ENCODE measurements at regions not wholly inside any gene's neighbourhood (a gene's known extent, or its start where the extent isn't known, plus 50 kb on each side); places are given as distances from the start of the nearest gene placed in this dataset.

- TF ChIP-seq YY1 (IDR thresholded peaks at IDR 0.05; ENCODE audit: low read depth) (no peak), EGR1 (IDR thresholded peaks at IDR 0.05) (no peak), TCF12 (IDR thresholded peaks at IDR 0.05; ENCODE audit: low read depth) (no peak), EP300 (IDR thresholded peaks at IDR 0.05; ENCODE audit: borderline replicate concordance) (no peak), NFIC (IDR thresholded peaks at IDR 0.05) (no peak), TEAD4 (IDR thresholded peaks at IDR 0.05) (no peak), USF1 (IDR thresholded peaks at IDR 0.05) (no peak), CEBPB (IDR thresholded peaks at IDR 0.05) (no peak), CREB1 (IDR thresholded peaks at IDR 0.05; ENCODE audit: low read depth) (no peak), REST (IDR thresholded peaks at IDR 0.05; ENCODE audit: low read depth) (no peak), ZBTB7A (IDR thresholded peaks at IDR 0.05; ENCODE audit: low read depth) (no peak), RAD21 (IDR thresholded peaks at IDR 0.05; ENCODE audit: low read depth) (no peak), TAF1 (IDR thresholded peaks at IDR 0.05; ENCODE audit: low read depth) (no peak), FOXM1 (IDR thresholded peaks at IDR 0.05; ENCODE audit: borderline replicate concordance, low read depth) (no peak)
Measured at GRCh38 chr7:24464861-24465260, 108.4 kb upstream of the PALS2 start.

GRCh38 chr7:24466168-24466768 lies 107.0 kb upstream of the PALS2 start:
- TF ChIP-seq USF1 (IDR thresholded peaks at IDR 0.05): no peak

GRCh38 chr7:24469118-24469517 lies 104.1 kb upstream of the PALS2 start:
- TF ChIP-seq REST (IDR thresholded peaks at IDR 0.05; ENCODE audit: low read depth) (no peak), EGR1 (IDR thresholded peaks at IDR 0.05) (no peak), USF1 (IDR thresholded peaks at IDR 0.05) (no peak), MAX (IDR thresholded peaks at IDR 0.05) (no peak), ZBTB7A (IDR thresholded peaks at IDR 0.05; ENCODE audit: low read depth) (no peak), YY1 (IDR thresholded peaks at IDR 0.05; ENCODE audit: low read depth) (no peak), RAD21 (IDR thresholded peaks at IDR 0.05; ENCODE audit: low read depth) (no peak), TCF12 (IDR thresholded peaks at IDR 0.05; ENCODE audit: low read depth) (no peak), TEAD4 (IDR thresholded peaks at IDR 0.05) (no peak), CEBPB (IDR thresholded peaks at IDR 0.05) (no peak), NFIC (IDR thresholded peaks at IDR 0.05) (no peak), FOXM1 (IDR thresholded peaks at IDR 0.05; ENCODE audit: borderline replicate concordance, low read depth) (no peak), CREB1 (IDR thresholded peaks at IDR 0.05; ENCODE audit: low read depth) (no peak)

GRCh38 chr7:24472093-24472492 lies 101.2 kb upstream of the PALS2 start:
- TF ChIP-seq NFIC (IDR thresholded peaks at IDR 0.05) (no peak), TCF12 (IDR thresholded peaks at IDR 0.05; ENCODE audit: low read depth) (no peak), TAF1 (IDR thresholded peaks at IDR 0.05; ENCODE audit: low read depth) (no peak), EP300 (IDR thresholded peaks at IDR 0.05; ENCODE audit: borderline replicate concordance) (no peak), CREB1 (IDR thresholded peaks at IDR 0.05; ENCODE audit: low read depth) (no peak), FOXM1 (IDR thresholded peaks at IDR 0.05; ENCODE audit: borderline replicate concordance, low read depth) (no peak), CEBPB (IDR thresholded peaks at IDR 0.05) (no peak), USF1 (IDR thresholded peaks at IDR 0.05) (no peak), YY1 (IDR thresholded peaks at IDR 0.05; ENCODE audit: low read depth) (no peak), EGR1 (IDR thresholded peaks at IDR 0.05) (no peak), RAD21 (IDR thresholded peaks at IDR 0.05; ENCODE audit: low read depth) (no peak), ZBTB7A (IDR thresholded peaks at IDR 0.05; ENCODE audit: low read depth) (no peak), MAX (IDR thresholded peaks at IDR 0.05) (no peak), REST (IDR thresholded peaks at IDR 0.05; ENCODE audit: low read depth) (no peak), TEAD4 (IDR thresholded peaks at IDR 0.05) (no peak)

Data from Ishikawa (cell line).